ENCODE measurements at regions not wholly inside any gene's neighbourhood (a gene's known extent, or its start where the extent isn't known, plus 50 kb on each side); places are given as distances from the start of the nearest gene placed in this dataset.

DNA sequence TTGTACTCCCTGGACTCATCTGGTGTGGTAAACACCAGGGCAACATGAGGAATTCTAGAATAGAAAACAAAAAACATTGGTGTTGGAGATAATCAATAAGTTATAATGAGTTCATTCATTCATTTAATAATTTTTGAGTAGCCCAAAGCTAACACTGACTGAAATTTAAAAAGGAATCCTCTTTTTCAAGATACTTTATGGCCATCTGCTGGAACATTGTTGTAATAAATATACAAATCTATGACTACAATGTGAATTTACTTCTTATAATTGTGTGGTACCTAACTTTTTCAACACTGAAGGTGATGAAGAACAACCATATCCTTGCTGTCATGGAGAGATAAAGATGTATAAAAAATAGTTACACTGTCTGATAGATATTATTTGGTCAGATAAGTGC lies 687.3 kb upstream of the MIS18BP1 start:
- no peak for TF ChIP-seq ARNTL (CRISPR knock-in tag; IDR thresholded peaks at IDR 0.05; ENCODE audit: borderline replicate concordance, low read depth)
- no peak for TF ChIP-seq CSDC2 (CRISPR knock-in tag; IDR thresholded peaks at IDR 0.05)
- TF ChIP-seq ZNF565 (CRISPR knock-in tag; conservative IDR thresholded peaks at IDR 0.05; ENCODE audit: low read depth): no peak
- TF ChIP-seq, protein P1, sequence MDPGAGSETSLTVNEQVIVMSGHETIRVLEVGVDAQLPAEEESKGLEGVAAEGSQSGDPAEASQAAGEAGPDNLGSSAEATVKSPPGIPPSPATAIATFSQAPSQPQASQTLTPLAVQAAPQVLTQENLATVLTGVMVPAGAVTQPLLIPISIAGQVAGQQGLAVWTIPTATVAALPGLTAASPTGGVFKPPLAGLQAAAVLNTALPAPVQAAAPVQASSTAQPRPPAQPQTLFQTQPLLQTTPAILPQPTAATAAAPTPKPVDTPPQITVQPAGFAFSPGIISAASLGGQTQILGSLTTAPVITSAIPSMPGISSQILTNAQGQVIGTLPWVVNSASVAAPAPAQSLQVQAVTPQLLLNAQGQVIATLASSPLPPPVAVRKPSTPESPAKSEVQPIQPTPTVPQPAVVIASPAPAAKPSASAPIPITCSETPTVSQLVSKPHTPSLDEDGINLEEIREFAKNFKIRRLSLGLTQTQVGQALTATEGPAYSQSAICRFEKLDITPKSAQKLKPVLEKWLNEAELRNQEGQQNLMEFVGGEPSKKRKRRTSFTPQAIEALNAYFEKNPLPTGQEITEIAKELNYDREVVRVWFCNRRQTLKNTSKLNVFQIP (CRISPR knock-in tag; IDR thresholded peaks at IDR 0.05; ENCODE audit: borderline replicate concordance, low read depth): no peak
- TF ChIP-seq, protein P2, sequence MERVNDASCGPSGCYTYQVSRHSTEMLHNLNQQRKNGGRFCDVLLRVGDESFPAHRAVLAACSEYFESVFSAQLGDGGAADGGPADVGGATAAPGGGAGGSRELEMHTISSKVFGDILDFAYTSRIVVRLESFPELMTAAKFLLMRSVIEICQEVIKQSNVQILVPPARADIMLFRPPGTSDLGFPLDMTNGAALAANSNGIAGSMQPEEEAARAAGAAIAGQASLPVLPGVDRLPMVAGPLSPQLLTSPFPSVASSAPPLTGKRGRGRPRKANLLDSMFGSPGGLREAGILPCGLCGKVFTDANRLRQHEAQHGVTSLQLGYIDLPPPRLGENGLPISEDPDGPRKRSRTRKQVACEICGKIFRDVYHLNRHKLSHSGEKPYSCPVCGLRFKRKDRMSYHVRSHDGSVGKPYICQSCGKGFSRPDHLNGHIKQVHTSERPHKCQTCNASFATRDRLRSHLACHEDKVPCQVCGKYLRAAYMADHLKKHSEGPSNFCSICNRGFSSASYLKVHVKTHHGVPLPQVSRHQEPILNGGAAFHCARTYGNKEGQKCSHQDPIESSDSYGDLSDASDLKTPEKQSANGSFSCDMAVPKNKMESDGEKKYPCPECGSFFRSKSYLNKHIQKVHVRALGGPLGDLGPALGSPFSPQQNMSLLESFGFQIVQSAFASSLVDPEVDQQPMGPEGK (CRISPR knock-in tag; IDR thresholded peaks at IDR 0.05; ENCODE audit: borderline replicate concordance): no peak
- TF ChIP-seq ZFP3 (CRISPR knock-in tag; IDR thresholded peaks at IDR 0.05): no peak
- no peak for TF ChIP-seq GLIS3 (CRISPR knock-in tag; IDR thresholded peaks at IDR 0.05)
- no peak for TF ChIP-seq ZNF8 (CRISPR knock-in tag; IDR thresholded peaks at IDR 0.05)
- no peak for TF ChIP-seq RARB (CRISPR knock-in tag; IDR thresholded peaks at IDR 0.05)
- TF ChIP-seq, protein P3, sequence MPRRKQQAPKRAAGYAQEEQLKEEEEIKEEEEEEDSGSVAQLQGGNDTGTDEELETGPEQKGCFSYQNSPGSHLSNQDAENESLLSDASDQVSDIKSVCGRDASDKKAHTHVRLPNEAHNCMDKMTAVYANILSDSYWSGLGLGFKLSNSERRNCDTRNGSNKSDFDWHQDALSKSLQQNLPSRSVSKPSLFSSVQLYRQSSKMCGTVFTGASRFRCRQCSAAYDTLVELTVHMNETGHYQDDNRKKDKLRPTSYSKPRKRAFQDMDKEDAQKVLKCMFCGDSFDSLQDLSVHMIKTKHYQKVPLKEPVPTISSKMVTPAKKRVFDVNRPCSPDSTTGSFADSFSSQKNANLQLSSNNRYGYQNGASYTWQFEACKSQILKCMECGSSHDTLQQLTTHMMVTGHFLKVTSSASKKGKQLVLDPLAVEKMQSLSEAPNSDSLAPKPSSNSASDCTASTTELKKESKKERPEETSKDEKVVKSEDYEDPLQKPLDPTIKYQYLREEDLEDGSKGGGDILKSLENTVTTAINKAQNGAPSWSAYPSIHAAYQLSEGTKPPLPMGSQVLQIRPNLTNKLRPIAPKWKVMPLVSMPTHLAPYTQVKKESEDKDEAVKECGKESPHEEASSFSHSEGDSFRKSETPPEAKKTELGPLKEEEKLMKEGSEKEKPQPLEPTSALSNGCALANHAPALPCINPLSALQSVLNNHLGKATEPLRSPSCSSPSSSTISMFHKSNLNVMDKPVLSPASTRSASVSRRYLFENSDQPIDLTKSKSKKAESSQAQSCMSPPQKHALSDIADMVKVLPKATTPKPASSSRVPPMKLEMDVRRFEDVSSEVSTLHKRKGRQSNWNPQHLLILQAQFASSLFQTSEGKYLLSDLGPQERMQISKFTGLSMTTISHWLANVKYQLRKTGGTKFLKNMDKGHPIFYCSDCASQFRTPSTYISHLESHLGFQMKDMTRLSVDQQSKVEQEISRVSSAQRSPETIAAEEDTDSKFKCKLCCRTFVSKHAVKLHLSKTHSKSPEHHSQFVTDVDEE (CRISPR knock-in tag; IDR thresholded peaks at IDR 0.05): no peak
- TF ChIP-seq BACH2 (CRISPR knock-in tag; IDR thresholded peaks at IDR 0.05; ENCODE audit: borderline replicate concordance): no peak
